ENCODE measurements at regions not wholly inside any gene's neighbourhood (a gene's known extent, or its start where the extent isn't known, plus 50 kb on each side); places are given as distances from the start of the nearest gene placed in this dataset.

DNA sequence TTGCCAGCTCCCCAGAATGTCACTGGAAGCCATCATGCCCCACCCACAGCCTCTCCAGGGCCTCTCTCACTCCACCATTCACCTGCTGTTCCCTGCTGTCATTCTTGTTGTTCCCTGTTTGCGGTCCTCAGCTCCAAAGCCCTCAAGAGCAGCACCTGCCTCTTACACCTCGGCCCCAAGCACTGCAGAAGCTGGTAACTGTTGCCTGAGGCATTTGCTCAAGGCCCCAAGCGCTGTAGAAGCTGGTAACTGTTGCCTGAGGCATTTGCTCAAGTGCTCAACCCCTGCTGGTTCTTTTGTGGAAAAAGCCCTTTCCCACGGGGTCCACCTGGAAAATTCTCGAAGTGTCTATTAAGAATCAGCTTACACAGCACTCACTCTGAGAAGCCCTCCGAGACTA lies 78.0 kb downstream of the ARL6IP4 start:
- no peaks in the 10 kb centered on the region for H3K36me3 ChIP-seq (ENCODE audit: low read depth)
- BruUV-seq (replicated peaks): no TSS peak
- H3K27ac ChIP-seq: no peak overlapping the region
- no peak for DNase-seq
- no peaks in the 10 kb centered on the region for H3K9me2 ChIP-seq (ENCODE audit: insufficient read depth)
- no peaks in the 10 kb centered on the region for H3K9me3 ChIP-seq (ENCODE audit: insufficient read depth, low read depth)
- intact Hi-C loops (cut with micrococcal nuclease; ENCODE audit: unreplicated experiment): no loop called here
- H3K79me2 ChIP-seq (ENCODE audit: low read depth): peaks cover 7% of the 10 kb centered on the region; the same call in 1 of the 2 replicates
- no peak overlapping the region for H3K4me2 ChIP-seq
- H3K4me3 ChIP-seq: no peak overlapping the region
- CTCF ChIA-PET: no interaction called here
- H3K27me3 ChIP-seq (ENCODE audit: insufficient read depth, low read depth): no peaks in the 10 kb centered on the region
- peaks cover 34% of the 10 kb centered on the region for H3K4me1 ChIP-seq (replicated peaks; ENCODE audit: insufficient read depth)
- no peaks in the 10 kb centered on the region for H4K20me1 ChIP-seq (ENCODE audit: insufficient read depth)
- TF ChIP-seq EZH2 (IDR thresholded peaks at IDR 0.05; ENCODE audit: low read depth): no peak
- TF ChIP-seq, protein P1, sequence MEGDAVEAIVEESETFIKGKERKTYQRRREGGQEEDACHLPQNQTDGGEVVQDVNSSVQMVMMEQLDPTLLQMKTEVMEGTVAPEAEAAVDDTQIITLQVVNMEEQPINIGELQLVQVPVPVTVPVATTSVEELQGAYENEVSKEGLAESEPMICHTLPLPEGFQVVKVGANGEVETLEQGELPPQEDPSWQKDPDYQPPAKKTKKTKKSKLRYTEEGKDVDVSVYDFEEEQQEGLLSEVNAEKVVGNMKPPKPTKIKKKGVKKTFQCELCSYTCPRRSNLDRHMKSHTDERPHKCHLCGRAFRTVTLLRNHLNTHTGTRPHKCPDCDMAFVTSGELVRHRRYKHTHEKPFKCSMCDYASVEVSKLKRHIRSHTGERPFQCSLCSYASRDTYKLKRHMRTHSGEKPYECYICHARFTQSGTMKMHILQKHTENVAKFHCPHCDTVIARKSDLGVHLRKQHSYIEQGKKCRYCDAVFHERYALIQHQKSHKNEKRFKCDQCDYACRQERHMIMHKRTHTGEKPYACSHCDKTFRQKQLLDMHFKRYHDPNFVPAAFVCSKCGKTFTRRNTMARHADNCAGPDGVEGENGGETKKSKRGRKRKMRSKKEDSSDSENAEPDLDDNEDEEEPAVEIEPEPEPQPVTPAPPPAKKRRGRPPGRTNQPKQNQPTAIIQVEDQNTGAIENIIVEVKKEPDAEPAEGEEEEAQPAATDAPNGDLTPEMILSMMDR (conservative IDR thresholded peaks at IDR 0.05): no peak
- H2AFZ ChIP-seq: no peak overlapping the region
- H3F3A ChIP-seq (ENCODE audit: insufficient read depth, low read depth): peaks cover 20% of the 10 kb centered on the region
- POLR2A ChIA-PET (ENCODE audit: unreplicated experiment): interaction anchor here (0.6 kb wide), 1 partner anchor 310 kb away, joined by 3 read pairs; no protein-coding TSS in a partner anchor

DNA sequence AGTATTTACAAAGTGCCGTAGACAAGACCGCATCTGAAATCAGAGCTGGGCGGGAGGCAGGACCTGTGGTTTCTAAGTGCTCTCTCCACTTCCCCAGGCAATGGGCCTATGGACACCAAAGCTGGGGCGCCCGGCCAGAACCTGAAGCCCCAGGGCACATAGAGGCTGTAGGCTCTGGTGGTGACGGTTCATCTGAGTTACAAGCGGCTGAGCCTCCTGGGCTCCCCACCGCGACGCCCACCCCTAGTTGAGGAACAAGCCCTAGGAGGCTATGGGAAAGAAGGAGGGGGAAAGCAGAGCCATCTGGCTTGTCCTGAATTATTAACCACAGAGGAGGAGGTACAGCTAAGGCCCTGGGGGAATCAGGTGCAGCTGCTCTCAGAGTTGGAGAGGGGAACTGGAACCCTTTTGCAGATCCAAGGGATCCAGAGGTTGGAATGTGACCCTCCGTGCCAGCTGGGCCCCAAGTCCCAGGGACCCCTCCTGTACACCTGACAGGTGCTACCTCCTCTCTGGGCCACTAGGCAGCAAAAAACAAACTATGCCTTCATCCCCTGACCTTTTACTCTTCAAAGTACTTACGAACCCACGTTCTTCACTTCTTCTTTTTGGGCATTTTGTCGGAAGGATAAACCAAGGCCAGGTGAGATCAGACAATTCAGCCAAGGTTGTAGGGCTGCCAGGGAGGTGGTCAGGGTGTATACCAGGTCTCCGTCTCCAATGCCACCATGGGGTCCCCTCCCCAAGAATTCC lies 77.2 kb downstream of the ARL6IP4 start:
- intact Hi-C loops (cut with micrococcal nuclease; ENCODE audit: unreplicated experiment): loop anchor here (2.0 kb wide), 1 partner anchor 13 kb away; no protein-coding TSS in a partner anchor
- peak in 1 of 2 experiments; percentile 71 for DNase-seq

DNA sequence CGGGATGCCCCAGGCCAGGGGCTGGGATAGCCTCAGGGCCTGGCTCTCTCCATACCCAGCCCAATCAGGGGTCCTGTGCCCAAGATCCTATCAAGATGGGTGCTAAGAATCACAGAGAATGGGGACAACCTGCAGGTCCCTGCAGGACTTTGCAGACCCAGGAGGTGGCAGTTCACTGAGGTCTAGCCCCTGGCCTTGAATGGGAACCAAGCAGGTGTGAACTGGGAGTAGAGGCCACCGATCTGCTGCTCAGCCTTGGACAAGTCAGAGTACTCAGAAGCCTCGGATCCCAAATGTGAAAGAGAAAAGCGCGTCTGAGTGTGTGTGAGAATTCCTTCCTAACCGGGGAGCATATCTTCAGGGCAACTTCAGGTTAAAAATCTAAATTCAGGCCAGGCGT lies 76.2 kb downstream of the ARL6IP4 start:
- no peaks in the 10 kb centered on the region for H3K27me3 ChIP-seq (ENCODE audit: insufficient read depth, low read depth)
- no peaks in the 10 kb centered on the region for H4K20me1 ChIP-seq (ENCODE audit: insufficient read depth)
- no peaks in the 10 kb centered on the region for H3K9me3 ChIP-seq (ENCODE audit: insufficient read depth, low read depth)
- H3K79me2 ChIP-seq (ENCODE audit: low read depth): peaks cover 7% of the 10 kb centered on the region; the same call in 1 of the 2 replicates
- no peak overlapping the region for H3K4me3 ChIP-seq
- no peaks in the 10 kb centered on the region for H3K36me3 ChIP-seq (ENCODE audit: low read depth)
- no peak for DNase-seq
- H3F3A ChIP-seq (ENCODE audit: insufficient read depth, low read depth): peaks cover 4% of the 10 kb centered on the region; the same call in 1 of the 2 replicates
- H3K27ac ChIP-seq: no peak overlapping the region
- ChIA-PET POLR2A (ENCODE audit: unreplicated experiment) (interaction anchor here (0.7 kb wide), 1 partner anchor 20 kb away, joined by 4 read pairs; no protein-coding TSS in a partner anchor), CTCF (no interaction called here)
- no peak overlapping the region for H2AFZ ChIP-seq
- intact Hi-C loops (cut with micrococcal nuclease; ENCODE audit: unreplicated experiment): loop anchor here (2.0 kb wide), 1 partner anchor 14 kb away; no protein-coding TSS in a partner anchor
- no peak for TF ChIP-seq EZH2 (IDR thresholded peaks at IDR 0.05; ENCODE audit: low read depth)
- TF ChIP-seq, protein P1 (conservative IDR thresholded peaks at IDR 0.05): no peak
- BruUV-seq (replicated peaks): no TSS peak
- no peaks in the 10 kb centered on the region for H3K9me2 ChIP-seq (ENCODE audit: insufficient read depth)
- no peak overlapping the region; the same call in 1 of the 2 replicates for H3K4me2 ChIP-seq
- H3K4me1 ChIP-seq (replicated peaks; ENCODE audit: insufficient read depth): peaks cover 18% of the 10 kb centered on the region

More for the DNA sequence above, 77.2 kb downstream of the ARL6IP4 start:
- Histone ChIP-seq H3K4me1 (replicated peaks; ENCODE audit: insufficient read depth) (peaks cover 26% of the 10 kb centered on the region), H3K36me3 (ENCODE audit: low read depth) (no peaks in the 10 kb centered on the region), H3F3A (ENCODE audit: insufficient read depth, low read depth) (peaks cover 12% of the 10 kb centered on the region; the same call in 1 of the 2 replicates), H3K27me3 (ENCODE audit: insufficient read depth, low read depth) (no peaks in the 10 kb centered on the region), H3K79me2 (ENCODE audit: low read depth) (peaks cover 7% of the 10 kb centered on the region; the same call in 1 of the 2 replicates), H3K9me3 (ENCODE audit: insufficient read depth, low read depth) (no peaks in the 10 kb centered on the region), H2AFZ (no peak overlapping the region), H4K20me1 (ENCODE audit: insufficient read depth) (no peaks in the 10 kb centered on the region), H3K4me2 (no peak overlapping the region), H3K27ac (no peak overlapping the region), H3K4me3 (no peak overlapping the region), H3K9me2 (ENCODE audit: insufficient read depth) (no peaks in the 10 kb centered on the region)
- ChIA-PET POLR2A (ENCODE audit: unreplicated experiment) (interaction anchor here (0.6 kb wide), 2 partner anchors 309 to 326 kb away, joined by 3 read pairs; partner anchors contain the start of gene KMT5A), CTCF (no interaction called here)
- no peak for TF ChIP-seq EZH2 (IDR thresholded peaks at IDR 0.05; ENCODE audit: low read depth)
- TF ChIP-seq, protein P1 (conservative IDR thresholded peaks at IDR 0.05): no peak
- BruUV-seq (replicated peaks): no TSS peak
